Femur (tissue), 1 donor: ENCODE measurements at regions not wholly inside any gene's neighbourhood (a gene's known extent, or its start where the extent isn't known, plus 50 kb on each side); places are given as distances from the start of the nearest gene placed in this dataset.
A peak's percentile ranks its signal among the peaks of the same experiment; 100 is the strongest.

Experiments
- DNase-seq: peaks from one replicate; pipeline ENCODE4 v3.0.0-alpha.2; 2017

DNA sequence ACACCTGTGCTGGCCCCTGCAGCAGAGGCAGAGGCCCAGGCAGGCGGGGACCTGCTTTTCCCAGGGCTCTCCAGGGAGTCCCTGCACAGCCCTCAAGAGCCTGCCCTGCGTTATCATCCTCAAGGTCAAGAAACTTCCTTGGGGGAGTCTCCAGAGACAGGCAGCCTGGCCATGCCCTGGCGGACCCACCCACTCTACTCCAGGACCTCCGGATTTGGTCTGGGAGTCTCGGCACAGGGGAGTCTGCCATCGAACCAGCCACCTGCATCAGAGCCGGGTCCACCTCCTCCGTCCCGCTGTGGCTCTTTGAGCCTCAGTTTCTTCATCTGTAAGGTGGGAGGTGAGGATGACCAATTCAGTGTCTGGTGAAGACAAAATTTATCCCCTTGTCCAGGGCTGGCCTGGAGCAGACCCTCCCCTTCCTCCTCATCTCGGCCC lies 75.3 kb upstream of the TNRC6C start:
- DNase-seq: no peak

DNA sequence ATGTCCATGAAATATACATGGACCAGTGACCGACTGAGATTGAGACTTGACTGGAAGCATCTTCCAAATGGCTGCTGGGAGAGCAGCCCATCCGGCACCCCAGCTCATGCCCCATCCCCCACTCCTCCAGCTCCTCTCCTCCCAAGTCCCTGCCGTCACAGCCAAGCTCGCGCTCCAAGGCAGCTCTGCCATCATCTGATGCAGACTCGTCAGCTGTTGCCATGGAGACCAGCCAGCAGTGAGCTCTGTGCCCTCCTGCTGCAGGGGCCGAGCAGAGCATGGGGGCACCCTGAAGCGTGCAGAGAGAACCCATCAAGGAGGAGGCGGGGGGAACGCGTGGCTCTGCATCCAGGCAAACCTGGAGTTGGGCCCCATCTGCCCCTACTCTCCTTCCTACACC lies 74.5 kb upstream of the TNRC6C start:
- DNase-seq: peak; percentile 80

DNA sequence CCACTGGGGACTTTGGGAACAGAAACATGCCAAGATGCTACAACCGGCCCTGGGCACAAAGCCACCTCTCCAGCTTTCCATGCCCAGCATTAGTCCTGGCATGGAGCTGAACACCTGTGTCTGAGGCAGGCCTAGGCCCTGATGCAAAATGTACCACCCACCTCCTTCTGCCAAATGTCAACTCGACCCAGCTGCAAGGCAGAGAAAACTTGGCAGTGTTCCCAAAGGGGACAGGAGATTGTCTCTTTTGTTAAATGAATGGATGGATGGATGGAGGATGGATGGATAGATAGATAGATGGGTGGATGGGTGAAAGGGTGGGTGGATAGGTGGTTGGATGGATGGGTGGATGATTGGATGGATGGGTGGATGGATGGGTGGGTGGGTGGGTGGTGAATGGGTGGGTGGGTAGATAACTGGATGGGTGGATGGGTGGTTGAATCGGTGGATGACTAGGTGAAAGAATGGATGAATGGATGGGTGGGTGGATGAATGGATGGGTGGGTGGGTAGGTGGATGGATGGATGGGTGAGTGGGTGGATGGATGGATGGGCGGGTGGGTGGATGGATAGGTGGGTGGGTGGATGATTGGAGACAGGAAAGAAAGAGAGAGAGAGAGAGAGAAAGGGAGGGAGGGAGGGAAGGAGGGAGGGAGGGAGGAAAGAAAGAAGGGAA lies 73.4 kb upstream of the TNRC6C start:
- DNase-seq: no peak

DNA sequence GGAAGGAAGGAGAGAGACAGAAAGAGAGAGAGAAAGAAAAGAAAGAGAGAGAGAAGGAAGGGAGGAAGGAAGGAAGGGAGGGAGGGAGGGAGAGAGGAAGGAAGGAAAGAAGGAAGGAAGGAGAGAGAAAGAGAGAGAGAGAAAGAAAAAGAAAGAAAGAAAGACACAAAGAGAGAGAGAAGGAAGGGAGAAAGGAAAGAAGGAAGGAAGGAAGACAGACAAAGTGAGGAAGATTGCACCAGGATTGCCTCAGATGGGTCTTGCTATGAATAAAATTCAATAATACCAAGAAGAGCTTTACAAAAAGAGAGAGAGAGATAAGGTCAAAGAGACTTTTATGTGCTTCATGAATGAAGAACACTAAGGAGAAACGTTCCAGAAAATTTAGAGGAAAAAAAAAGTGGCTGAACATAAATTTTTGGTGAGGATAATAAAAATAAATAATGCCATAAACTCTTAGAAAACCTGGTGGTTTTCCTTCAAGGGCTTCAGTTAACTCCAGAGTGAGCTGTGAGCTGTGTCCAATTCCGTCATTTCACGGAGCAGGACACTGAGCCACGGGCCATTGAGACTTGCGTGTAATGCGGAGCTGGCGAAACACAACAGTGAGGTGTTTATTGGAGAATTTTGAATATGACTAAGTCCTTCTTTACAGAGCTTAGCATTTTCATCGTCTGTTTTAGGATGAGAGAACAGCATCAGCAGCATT lies 72.7 kb upstream of the TNRC6C start:
- DNase-seq: no peak

DNA sequence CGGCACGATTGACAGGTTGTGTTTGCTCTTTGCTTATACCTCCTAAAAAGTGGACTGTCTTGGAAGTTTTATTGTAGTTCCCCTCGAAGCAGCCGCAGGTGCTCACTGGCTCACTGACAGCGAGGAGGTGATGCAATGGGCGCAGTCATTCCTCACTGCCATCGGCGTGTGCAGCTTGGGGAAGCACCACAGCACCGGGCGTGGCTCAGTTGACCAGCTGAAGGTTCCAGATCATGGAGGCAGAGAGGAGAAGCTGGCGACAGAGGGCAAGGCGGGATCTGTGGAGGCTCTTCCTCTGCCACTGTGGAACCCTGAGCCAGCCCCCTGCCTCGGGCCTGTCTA lies 72.1 kb upstream of the TNRC6C start:
- no peak for DNase-seq

DNA sequence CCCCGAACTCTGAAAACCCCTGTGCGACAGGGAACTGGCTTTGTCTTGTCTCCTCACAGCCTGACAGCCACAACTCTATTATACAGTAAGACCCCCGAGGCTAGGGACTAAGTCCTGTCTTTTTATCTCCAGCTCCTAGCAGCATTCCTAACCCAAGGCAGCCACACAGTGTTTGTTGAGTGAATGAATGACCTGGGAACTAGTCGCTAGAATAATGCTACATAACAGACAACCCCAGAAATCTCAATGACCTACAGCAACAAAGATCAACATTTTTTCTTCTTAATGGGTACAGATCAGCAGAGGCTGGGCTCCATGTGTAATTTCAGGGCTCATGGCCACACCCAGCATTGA lies 71.4 kb upstream of the TNRC6C start:
- no peak for DNase-seq

DNA sequence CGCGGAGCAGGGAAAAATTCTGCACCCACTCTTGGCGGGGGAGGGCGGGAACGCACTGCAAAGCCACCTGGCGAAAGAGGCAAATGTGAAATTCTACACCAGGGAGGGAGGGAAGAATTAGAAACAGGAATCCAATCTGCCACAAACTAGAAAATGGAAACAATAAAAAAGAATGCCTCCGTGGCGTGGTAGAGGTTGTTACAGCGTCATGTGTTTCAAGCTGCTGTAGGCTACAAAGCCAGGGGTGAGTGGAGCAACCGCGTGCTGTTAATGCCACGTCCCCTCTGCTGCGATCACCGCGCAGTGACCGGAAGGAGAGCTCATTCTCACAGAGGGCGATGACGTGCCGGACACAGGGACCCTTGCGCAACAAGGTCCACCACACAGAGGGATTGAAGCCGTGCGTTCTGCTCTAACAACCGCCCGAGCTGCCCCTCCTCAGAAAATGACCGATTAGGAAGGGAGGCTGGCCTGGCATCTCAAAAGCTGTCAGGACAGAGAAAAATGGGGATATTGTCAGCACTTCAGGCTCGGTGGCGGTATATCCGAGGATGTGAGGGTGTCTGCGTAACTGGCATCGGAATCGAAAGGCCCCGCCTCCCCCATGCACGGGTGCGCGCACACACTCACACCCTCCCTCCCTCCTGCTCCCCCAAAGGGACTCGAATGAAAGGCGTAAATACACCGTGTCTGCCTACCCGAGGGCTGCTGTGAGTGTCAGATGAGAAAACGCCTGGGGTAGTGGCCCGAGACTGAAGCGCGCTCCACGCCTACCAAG lies 70.8 kb upstream of the TNRC6C start:
- DNase-seq: peak; percentile 87

DNA sequence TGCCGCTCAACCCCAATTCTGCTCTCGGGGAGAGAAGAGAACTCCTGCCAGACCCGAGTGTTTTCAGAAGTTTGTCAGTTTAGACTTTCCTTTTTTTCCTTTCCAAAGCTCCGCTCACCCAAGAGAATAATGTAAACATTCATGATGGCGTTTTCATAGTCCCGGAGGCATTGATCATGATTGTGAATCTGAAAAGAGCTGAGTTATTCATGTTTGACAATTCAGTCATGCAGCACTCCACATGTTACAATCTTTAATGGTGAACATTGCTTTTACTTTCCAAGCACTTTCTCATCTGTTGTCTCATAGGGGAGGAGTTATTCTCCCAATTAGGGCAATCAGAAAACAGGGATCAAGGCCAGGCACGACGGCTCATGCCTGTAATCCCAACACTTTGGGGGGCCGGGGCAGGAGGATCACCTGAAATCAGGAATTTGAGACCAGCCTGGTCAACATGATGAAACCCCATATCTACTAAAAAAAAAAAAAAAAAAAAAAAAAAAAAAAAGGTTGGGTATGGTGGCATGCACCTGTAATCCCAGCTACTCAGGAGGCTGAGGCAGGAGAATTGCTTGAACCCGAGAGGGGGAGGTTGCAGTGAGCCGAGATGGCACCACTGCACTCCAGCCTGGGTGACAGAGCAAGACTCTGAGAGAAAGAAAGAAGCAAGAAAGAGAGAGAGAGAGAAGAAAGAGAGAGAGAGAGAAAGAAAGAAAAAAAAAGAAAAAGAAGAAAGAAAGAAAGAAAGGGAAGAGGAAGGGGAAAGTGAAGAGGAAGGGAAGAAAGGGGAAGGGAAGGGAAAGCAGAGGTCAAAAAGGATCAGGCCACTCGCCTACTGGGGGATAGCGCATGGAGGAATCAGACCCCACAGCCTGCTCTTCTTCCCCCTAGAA lies 70.0 kb upstream of the TNRC6C start:
- no peak for DNase-seq

DNA sequence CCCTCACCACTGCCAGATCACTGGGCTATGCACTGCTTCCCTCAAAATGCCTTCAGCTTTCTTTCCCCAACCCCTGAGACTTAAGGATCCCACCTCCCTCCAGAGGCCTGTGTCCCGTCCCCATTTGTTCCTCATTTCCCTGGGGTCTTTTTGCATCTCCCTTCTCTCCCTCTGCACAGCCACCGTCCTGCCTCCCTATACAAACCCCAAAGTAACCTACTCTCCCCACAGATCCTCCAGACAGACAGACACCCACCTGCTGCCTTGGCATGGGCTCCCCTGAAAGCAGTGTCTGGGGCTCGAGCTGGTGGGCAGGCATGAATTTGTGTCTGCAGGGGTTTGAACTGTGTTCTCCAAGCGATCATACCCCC lies 69.4 kb upstream of the TNRC6C start:
- DNase-seq: no peak

DNA sequence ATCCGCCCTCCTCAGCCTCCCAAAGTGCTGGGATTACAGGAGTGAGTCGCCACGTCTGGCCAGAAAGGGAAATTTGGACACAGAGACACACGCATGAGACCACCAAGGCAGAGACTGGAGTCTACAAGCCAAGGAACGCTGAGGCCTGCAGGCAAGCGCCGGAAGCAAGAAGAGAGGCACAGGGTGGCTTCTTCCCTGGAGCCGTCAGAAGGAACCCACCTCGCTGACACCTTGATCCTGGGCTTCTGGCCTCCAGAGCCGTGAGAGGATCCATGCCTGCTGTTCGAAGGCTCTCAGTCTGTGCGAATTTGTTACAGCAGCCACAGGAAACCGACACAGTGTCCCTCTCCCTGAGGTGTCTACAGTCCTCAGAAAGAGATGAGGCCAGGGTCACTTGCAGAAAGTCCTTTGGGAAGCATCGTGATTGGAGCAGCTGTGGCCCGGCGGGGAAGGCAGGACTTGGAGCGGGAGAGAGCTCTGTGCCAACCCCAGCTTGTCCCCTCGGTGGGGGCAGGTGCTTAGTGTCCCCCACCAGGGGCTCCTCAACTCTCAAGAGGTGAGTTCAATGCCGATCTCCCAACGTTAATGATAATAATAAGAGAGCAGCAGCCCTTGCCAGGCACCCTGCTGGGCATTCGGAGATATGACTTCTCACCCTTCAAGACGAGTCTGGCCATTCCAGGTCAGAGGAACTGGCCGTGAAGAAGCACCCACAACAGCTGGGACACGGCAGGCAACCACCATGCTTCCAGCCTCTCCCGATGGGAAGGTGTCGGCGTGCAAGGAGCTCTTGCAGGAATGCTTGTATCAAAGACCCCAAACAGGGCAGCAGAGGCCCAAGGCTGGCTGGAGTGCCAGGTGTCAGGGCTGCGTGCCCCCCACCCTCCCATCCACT lies 68.4 kb upstream of the TNRC6C start:
- no peak for DNase-seq

DNA sequence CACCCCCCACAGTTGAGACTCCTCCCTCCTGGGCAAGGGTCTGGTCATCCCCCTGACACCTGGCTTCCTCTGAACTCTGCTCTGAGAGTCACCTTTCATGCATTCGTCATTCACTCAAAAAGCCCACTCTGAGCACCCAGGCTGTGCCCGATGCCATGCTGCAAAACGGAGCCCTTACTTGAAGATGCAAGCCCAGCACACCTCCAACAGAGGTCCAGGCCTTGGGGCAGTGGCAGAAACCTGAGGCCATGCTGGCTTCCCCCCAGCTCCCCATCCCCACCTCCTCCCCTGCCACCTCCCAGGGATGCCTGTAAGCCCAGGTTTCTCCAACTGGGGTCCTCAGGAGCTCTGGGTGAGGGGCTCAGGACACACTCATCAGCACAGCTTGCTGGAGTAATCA lies 67.7 kb upstream of the TNRC6C start:
- DNase-seq: no peak

DNA sequence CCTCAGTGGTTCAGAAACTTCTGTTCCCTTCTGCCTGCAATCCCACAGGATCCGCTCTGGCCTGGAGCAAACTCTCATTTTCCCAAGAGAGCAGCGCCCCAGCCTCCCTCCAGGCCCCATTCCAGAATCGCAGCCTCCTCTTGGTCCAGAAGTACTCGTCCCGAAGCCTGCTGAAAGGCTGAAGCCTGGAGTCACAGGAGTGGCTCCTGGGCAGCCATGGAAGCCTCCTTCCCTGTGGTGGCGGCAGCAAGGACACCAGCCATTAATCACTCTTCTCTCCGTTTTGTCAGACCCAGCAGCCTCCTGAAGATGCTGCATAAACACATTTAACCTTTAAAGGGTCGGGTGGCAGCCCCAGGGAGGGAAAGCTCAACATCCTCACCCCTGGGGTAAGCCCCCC lies 66.9 kb upstream of the TNRC6C start:
- DNase-seq: no peak

DNA sequence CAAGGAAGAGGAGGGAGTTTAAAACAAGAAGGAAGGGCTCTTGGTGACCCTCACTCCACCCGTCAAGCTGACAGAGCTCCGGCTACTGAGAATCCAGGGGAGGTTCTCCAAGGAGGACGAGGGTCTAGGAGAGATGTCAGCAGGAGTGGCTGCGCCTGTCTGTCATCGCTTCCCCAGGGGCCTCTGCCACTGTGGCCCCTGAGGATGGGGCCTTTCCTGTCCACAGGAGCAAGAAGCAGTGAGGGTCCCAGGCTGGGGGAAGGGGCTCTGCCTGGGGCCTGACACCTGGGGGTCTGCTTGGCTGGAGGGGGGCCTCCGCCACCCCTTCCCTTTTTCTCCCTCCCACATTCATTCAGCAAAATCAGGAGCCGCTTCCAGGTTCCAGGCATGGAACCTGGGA lies 66.5 kb upstream of the TNRC6C start:
- DNase-seq: no peak

DNA sequence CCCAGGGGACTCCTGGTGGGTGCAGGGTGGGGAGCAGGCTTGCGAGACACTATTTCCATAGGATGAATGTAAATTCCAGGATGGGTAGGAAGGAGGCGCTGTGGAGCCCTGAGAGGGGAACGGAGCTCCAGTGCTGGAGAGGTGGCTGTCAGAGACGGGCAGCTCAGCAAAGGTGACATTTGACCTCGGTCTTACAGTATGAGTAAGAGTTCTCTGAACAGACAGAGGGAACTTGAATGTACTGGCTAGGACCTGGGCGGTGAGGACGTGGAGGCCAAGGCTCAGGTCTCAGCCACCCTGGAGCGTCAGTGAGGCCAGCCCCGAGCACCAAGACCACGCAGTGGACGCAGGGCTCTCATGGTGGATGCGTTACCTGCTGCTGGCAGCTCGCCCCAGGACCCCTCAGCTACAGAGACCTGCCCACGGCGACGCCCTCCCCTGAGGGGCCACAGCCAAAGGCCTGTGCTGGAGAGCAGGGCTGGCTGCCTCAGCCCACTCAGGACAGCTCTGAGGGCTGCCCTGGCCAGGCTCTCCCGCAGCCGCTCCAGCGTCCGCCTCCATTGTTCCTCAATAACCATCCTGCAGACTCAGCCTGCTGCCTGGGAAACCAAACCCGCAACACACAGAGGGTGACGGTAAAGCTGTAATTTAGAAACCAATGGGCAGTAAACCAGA lies 65.9 kb upstream of the TNRC6C start:
- peak; percentile 41 for DNase-seq

DNA sequence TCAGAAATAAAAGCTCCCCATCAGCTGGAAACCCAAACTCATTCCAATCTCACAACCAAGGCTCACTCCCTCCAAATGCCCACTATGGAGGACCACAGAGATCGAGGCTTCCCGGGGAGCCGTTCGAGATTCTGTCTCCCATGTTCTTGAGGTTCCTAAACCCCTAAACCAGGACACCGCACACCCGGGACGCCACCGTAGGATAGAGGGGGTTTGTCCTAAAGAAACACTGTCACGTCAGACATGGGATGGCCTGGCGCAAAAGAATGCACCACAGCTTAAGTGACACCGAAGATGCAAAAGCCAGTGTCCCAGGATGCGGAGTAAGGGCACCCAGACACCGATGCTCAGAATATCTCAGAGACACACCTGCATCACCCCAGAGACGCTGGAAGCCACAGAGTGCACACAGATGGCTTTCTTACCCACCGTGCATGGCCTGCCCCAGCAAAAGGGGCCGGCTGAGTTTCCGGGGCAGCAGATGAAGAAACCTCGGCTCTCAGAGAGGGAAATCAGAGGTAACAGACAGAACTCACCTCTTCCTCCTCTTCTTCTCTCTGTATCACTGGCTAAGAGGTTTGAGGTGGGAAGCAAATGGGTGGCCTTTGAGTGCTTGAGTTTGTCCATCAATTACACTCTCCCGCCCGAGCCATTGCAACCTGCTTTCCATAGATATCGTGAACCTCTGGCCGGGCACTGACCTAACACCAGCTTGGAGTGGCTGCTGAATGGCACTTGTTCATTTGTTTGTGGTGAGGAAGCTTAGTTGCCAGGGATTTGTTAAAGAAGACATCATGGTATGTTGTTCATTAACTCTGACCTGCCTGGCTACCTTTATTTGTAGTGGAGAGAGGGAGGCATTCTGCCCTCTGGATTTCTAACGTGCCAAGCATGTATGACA lies 65.1 kb upstream of the TNRC6C start:
- no peak for DNase-seq

DNA sequence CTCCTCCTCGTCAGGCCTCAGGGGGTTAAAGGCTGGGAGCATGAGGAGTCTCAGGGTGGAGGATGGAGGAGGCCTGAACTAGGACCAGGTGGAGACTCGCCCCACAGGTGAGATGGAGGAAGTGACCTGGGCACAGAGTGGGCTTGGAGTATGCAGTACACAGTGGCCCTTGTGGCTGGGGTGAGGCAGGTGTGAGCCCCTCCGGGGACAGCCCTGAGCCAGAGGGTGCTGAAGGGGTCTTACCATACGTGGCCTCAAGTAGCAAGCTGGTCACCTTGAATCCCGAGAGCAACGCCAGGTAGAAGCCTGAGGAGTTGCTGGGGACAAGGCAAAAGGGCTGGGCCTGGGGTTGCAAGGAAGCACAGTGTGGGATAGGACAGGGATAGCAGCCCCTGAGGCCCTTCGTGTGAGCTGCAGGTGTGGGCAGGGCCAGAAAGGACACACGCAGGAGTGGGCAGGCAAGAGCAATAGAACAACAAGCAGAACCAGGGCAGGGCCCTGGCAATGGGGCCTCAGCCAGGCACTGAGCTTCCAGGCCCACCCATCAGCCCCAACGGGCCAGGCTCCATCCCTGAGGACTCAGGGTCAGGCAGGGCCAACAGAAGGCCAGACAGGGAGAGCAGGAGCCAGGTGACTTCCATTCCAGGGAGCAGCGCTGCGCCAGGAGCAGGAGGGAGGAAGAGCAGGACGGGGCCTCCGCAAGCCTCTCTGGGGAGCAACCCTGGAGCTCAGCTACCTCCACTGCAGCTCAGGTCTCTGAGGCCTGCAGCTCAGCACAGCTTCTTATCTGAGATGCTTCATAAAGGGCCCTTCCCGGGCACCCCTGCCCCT lies 64.2 kb upstream of the TNRC6C start:
- DNase-seq: peak; percentile 11

DNA sequence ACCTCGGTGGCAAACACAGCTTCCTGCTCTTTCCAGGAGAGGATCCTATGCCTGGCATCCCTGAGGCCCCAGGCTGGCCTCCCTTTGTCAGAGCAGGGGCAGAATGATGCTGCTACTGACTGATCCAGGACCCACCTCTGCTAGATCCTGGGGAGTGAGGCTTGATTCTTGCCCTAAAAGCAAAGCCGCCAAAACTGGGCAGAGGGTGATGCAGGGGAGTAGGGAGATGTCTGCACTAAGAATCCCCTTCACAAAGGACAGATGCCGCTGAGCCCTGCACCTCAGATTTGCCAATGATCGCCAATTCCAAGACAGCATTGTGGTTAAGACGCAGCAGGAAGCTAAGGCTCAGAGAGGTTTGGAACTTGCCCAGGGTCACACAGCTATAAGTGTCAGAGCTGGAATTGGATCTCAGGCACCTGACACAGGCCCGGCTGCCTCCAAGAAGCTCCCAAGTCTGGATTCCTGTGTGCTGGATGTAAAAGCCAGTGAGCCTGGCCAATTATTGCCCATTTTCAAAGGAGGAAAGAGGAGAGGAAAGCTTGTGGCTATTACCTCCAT lies 60.7 kb upstream of the TNRC6C start:
- DNase-seq: no peak

DNA sequence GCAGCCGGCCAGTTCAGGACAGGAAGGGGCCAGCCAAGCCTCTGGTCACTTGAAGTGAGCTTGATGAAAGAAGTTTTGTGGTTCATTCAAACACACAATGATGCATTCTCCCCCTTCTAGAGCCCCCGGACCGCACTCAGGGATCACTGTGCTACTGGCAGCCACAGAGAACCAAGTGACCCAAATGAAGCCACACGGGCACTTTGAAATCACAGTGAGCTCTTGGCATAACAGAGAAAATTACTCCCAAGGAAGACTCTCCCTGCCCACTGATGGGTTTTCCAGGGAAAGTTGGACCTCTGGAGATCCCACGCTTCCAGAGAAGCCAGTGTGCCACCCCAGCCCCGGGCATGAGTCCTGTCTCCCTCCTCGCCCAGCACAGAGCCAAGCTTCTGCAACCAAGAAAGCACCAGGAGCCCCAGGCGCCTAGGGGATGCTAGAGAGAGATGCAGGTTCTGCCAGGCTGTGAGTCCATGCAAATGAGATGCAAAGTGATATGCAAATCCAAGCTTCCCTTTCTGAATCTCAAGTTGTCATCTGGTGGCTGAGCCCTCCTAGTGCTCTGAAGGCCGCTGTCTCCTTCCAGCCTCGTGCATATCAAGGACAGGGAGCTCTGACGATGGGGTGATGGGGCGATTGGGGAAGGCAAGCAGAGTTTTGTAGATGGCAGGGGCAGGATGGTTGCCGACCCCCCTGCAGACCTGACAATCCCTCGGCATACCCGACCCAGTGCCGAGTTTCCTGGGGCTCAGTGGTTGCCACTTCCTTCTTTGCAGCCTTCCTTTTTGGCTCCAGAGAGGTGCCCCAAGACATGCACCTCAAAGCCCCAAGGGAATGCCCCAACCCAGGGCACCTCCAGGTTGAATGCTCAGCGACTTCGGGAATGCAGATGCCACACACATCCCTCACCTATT lies 59.7 kb upstream of the TNRC6C start:
- no peak for DNase-seq
